ENCODE measurements at regions not wholly inside any gene's neighbourhood (a gene's known extent, or its start where the extent isn't known, plus 50 kb on each side); places are given as distances from the start of the nearest gene placed in this dataset.

DNA sequence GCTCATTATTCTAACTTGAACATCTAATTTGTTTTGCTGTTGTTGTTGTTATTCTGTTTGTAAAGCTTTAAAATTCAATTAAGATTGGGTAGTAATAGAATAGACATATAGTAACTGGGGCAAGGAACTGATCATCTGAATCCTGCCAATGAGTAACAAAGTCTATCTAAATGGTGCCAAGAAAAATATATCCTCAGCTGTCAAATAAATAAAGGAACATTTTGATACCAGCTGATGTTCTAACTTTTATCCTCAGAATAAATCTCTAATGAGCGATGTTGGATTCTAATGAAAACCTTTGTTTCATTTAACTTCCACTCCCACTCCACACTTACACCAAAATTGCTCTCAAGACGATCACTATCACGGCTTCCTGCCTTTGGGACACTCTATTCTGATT is 210.9 kb downstream of the TINAG start:
- intact Hi-C loops (cut with DNase I), result no loop called here
- no peaks in the 10 kb centered on the region for H3K4me1 ChIP-seq
- no peak for ATAC-seq
- no peak overlapping the region for H3K27ac ChIP-seq
- TF ChIP-seq, protein P1, sequence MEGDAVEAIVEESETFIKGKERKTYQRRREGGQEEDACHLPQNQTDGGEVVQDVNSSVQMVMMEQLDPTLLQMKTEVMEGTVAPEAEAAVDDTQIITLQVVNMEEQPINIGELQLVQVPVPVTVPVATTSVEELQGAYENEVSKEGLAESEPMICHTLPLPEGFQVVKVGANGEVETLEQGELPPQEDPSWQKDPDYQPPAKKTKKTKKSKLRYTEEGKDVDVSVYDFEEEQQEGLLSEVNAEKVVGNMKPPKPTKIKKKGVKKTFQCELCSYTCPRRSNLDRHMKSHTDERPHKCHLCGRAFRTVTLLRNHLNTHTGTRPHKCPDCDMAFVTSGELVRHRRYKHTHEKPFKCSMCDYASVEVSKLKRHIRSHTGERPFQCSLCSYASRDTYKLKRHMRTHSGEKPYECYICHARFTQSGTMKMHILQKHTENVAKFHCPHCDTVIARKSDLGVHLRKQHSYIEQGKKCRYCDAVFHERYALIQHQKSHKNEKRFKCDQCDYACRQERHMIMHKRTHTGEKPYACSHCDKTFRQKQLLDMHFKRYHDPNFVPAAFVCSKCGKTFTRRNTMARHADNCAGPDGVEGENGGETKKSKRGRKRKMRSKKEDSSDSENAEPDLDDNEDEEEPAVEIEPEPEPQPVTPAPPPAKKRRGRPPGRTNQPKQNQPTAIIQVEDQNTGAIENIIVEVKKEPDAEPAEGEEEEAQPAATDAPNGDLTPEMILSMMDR (IDR thresholded peaks at IDR 0.05), result no peak
- H3K4me3 ChIP-seq, result no peak overlapping the region
- no peaks in the 10 kb centered on the region for H3K36me3 ChIP-seq
- no peaks in the 10 kb centered on the region for H3K27me3 ChIP-seq
- H3K9me3 ChIP-seq, result no peaks in the 10 kb centered on the region
- DNase-seq, result no peak
- WGBS, 2 donors, result 58 to 67% methylated on average over 3 of the region's 3 CpGs

DNA sequence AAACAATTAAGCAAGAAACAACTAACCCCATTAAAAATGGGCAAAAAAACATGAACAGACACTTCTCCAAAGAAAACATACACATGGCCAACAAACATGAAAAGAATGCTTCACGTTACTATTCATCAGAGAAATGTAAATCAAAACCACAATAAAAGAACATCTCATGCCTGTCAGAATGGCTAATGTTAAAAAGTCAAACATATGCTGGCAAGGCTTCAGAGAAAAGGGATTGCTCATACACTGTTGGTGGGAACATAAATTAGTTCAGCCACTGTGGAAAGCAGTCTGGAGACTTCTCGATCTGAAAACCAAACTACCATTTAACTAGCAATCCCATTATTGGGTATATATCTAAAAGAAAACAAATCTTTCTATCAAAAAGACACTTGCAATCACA is 217.5 kb downstream of the TINAG start:
- DNase-seq (no peak), ATAC-seq (no peak)
- Histone ChIP-seq H3K27ac (no peak overlapping the region), H3K27me3 (no peaks in the 10 kb centered on the region), H3K4me1 (no peaks in the 10 kb centered on the region), H3K4me3 (no peak overlapping the region), H3K36me3 (no peaks in the 10 kb centered on the region), H3K9me3 (peaks cover 0 to 30% (median 8%) of the 10 kb centered on the region in 11 donors)
- TF ChIP-seq, protein P1 (IDR thresholded peaks at IDR 0.05), result no peak
- intact Hi-C loops (cut with DNase I), result no loop called here
- WGBS, 2 donors, result 68 to 71% methylated on average over 2 of the region's 2 CpGs

GRCh38 chr6:54533567-54533966 is 225.3 kb downstream of the TINAG start:
- 36% methylated on average over 2 of the region's 2 CpGs for WGBS, 2 donors
- no peaks in the 10 kb centered on the region for H3K27me3 ChIP-seq
- no peak overlapping the region for H3K27ac ChIP-seq
- H3K9me3 ChIP-seq, result peaks cover 0 to 11% (median 0%) of the 10 kb centered on the region in 11 donors
- H3K4me1 ChIP-seq, result no peaks in the 10 kb centered on the region
- ATAC-seq (no peak), DNase-seq (no peak)
- no peaks in the 10 kb centered on the region for H3K36me3 ChIP-seq
- intact Hi-C loops (cut with DNase I), result no loop called here
- TF ChIP-seq, protein P1 (IDR thresholded peaks at IDR 0.05), result no peak
- no peak overlapping the region for H3K4me3 ChIP-seq

DNA sequence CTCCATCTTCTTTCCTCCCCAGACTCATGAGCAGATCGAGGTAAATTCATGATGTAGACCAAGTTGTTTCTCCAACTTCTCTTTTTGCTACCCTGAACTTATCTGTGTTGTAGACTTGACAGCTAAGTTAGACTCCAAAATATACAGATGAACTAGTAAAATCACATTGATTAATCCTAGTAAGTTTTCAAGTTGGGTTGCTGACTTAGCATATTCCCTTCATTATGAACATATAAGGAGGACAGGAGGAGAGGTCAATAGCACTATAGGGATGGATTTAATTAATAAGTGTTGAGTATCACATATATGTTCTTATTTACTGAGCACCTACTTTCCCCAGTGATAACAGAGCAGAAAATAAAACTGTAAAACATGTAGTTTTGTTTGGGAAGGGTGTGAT is 227.3 kb downstream of the TINAG start:
- intact Hi-C loops (cut with DNase I), result no loop called here

More for the DNA sequence above, 227.3 kb downstream of the TINAG start:
- TF ChIP-seq, protein P1 (IDR thresholded peaks at IDR 0.05), result no peak
- 56 to 69% methylated on average over 1 of the region's 1 CpG for WGBS, 2 donors
- ATAC-seq (no peak), DNase-seq (no peak)
- H3K4me1 ChIP-seq, result no peaks in the 10 kb centered on the region
- no peaks in the 10 kb centered on the region for H3K27me3 ChIP-seq
- H3K9me3 ChIP-seq, result no peaks in the 10 kb centered on the region
- no peak overlapping the region for H3K4me3 ChIP-seq
- H3K27ac ChIP-seq, result no peak overlapping the region
- no peaks in the 10 kb centered on the region for H3K36me3 ChIP-seq
